K562 (cell line): ENCODE measurements at regions not wholly inside any gene's neighbourhood (a gene's known extent, or its start where the extent isn't known, plus 50 kb on each side); places are given as distances from the start of the nearest gene placed in this dataset.

Source experiments
- ATAC-seq: fragments of 200-7000 bp; cut with Tn5 transposase; 3 replicates; pipeline ENCODE4 v1.9.1; 2020; ENCODE audit warnings: moderate library complexity
- BruUV-seq: library from RNA; stranded (reverse); fragments of 400-500 nt; replicated peaks from 2 replicates; lab custom pipeline; 2021; lab: Mats Ljungman, UMichigan
- CTCF ChIA-PET: fragments of 300-600 bp; formaldehyde crosslinking; extraction: SDS; loops from one replicate; lab custom pipeline; 2021; ENCODE audit warnings: low intra/inter-chr PET ratio; lab: Yijun Ruan, JAX
- POLR2A ChIA-PET: fragments of 300-600, 350-650 bp; sonication (Branson Sonifier 250); formaldehyde crosslinking; extraction: SDS; loops from one replicate; lab custom pipeline; 2021; ENCODE audit warnings: antibody characterized with exemption, inconsistent platforms; lab: Yijun Ruan, JAX
- DNase-seq, 4 experiments: peaks; one replicate each; pipeline versions ENCODE4 v3.0.0 to v3.0.0-alpha.2; 2011 to 2018; ENCODE audit warnings: low spot score in 3 of 4, mixed read lengths in 3 of 4; ENCODE audit errors: extremely low read depth in 1 of 4
- FAIRE-seq: peaks from 2 replicates; lab custom pipeline; 2011; peaks lifted over from hg19 to GRCh38; lab: Jason Lieb, UNC
- H2AFZ ChIP-seq: 2 replicates; pipeline ENCODE4 v1.6.0; 2011; ENCODE audit warnings: low read depth, low read length, control low read depth, inconsistent platforms
- H3K27ac ChIP-seq: fragments of 200-600 bp; 3 replicates; pipeline ENCODE4 v1.8.0; 2011; ENCODE audit warnings: low read depth, mild to moderate bottlenecking, control low read depth, inconsistent platforms, low read length, moderate library complexity, mixed read lengths; ENCODE audit errors: extremely low read depth
- H3K27me3 ChIP-seq, 2 experiments: fragments of 300-600 bp in 1 of 2; 2 replicates in 1 of 2; 3 replicates in 1 of 2; pipeline versions ENCODE4 v1.6.0 to v1.8.0; 2011; ENCODE audit warnings: inconsistent platforms in 2 of 2, low read length in 2 of 2, mild to moderate bottlenecking in 1 of 2, mixed read lengths in 1 of 2, moderate library complexity in 1 of 2; ENCODE audit not compliant: control insufficient read depth in 2 of 2, insufficient read depth in 2 of 2
- H3K36me3 ChIP-seq: fragments of 300-600 bp; 3 replicates; pipeline ENCODE4 v1.8.0; 2011; ENCODE audit warnings: mild to moderate bottlenecking, low read length, inconsistent platforms; ENCODE audit not compliant: control insufficient read depth, insufficient read depth
- H3K4me1 ChIP-seq, 2 experiments: fragments of 200-600 bp in 1 of 2; replicated peaks in 1 of 2; 2 replicates in 1 of 2; 3 replicates in 1 of 2; pipeline versions ENCODE4 v1.5.1 to v1.8.0; 2011; ENCODE audit warnings: inconsistent platforms in 2 of 2, low read length in 2 of 2, mild to moderate bottlenecking in 1 of 2, mixed read lengths in 1 of 2, moderate library complexity in 1 of 2; ENCODE audit not compliant: control insufficient read depth in 2 of 2, insufficient read depth in 2 of 2
- H3K4me2 ChIP-seq: 2 replicates; pipeline ENCODE4 v1.6.1; 2011; ENCODE audit warnings: low read length, control low read depth, inconsistent platforms, mixed read lengths; ENCODE audit not compliant: insufficient read depth
- H3K4me3 ChIP-seq: fragments of 200-600 bp; sonication (generic), shearing (Covaris generic); 2 replicates; pipeline ENCODE4 v1.5.1; 2016; ENCODE audit warnings: control low read depth, inconsistent platforms
- H3K79me2 ChIP-seq: fragments of 200-600 bp; 3 replicates; pipeline ENCODE4 v1.8.0; 2011; ENCODE audit warnings: low read length, inconsistent platforms; ENCODE audit not compliant: control insufficient read depth, insufficient read depth
- H3K9ac ChIP-seq, 2 experiments: 2 replicates each; pipeline versions ENCODE4 v1.6.0 to v1.6.1; 2011; ENCODE audit warnings: low read depth in 2 of 2, low read length in 2 of 2, control low read depth in 1 of 2, inconsistent platforms in 1 of 2, mild to moderate bottlenecking in 1 of 2, mixed read lengths in 1 of 2; ENCODE audit not compliant: insufficient read depth in 1 of 2
- H3K9me1 ChIP-seq: one replicate; pipeline ENCODE4 v1.6.0; 2011; ENCODE audit warnings: inconsistent platforms, mild to moderate bottlenecking, low read length, moderate library complexity; ENCODE audit not compliant: control insufficient read depth, insufficient read depth
- H3K9me3 ChIP-seq: replicated peaks from 2 replicates; pipeline ENCODE4 v1.5.1; 2011; ENCODE audit warnings: low read depth, low read length, inconsistent platforms; ENCODE audit not compliant: control insufficient read depth, insufficient read depth
- H4K20me1 ChIP-seq: replicated peaks from 2 replicates; pipeline ENCODE4 v1.6.1; 2011; ENCODE audit warnings: low read length, inconsistent platforms, mixed read lengths; ENCODE audit not compliant: control insufficient read depth, insufficient read depth
- E2F1 ChIP-seq: sonication (generic); formaldehyde crosslinking; IDR thresholded peaks from 2 replicates; pipeline ENCODE4 v1.8.1; 2023; ENCODE audit warnings: mild to moderate bottlenecking, missing genetic modification reagents, moderate library complexity
- E4F1 ChIP-seq: fragments of 250-450 bp; sonication (Bioruptor Pico); IDR thresholded peaks from 2 replicates; pipeline ENCODE4 v1.5.0; 2021; ENCODE audit warnings: mild to moderate bottlenecking, borderline replicate concordance
- HNRNPH1 ChIP-seq: fragments of 200-400 bp; formaldehyde crosslinking; optimal IDR thresholded peaks from 2 replicates; pipeline ENCODE3; 2017; ENCODE audit warnings: low read depth, mild to moderate bottlenecking, low read length, moderate library complexity
- RBBP5 ChIP-seq: fragments of 200-600 bp; sonication (generic); IDR thresholded peaks from 2 replicates; pipeline ENCODE4 v1.6.1; 2012; ENCODE audit warnings: borderline replicate concordance, mild to moderate bottlenecking, low read length, control low read depth, inconsistent platforms; ENCODE audit not compliant: insufficient read depth, poor library complexity, severe bottlenecking
- RBM15 ChIP-seq: fragments of 200-400 bp; formaldehyde crosslinking; IDR thresholded peaks from 2 replicates; pipeline ENCODE4 v1.6.1; 2018; ENCODE audit warnings: mild to moderate bottlenecking, low read length, moderate library complexity; ENCODE audit not compliant: insufficient read depth
- RFX5 ChIP-seq: IDR thresholded peaks from 2 replicates; pipeline ENCODE4 v1.6.1; 2011; ENCODE audit warnings: low read depth, mild to moderate bottlenecking, improper control_type of control experiment, low read length
- SMARCE1 ChIP-seq: fragments of 450-650 bp; IDR thresholded peaks from 2 replicates; pipeline ENCODE4 v1.7.1; 2016; ENCODE audit warnings: mild to moderate bottlenecking
- SOX6 ChIP-seq: fragments of 450-650 bp; IDR thresholded peaks from 2 replicates; pipeline ENCODE4 v1.6.1; 2014; ENCODE audit warnings: mild to moderate bottlenecking
- STAG1 ChIP-seq: sonication (generic); formaldehyde crosslinking; IDR thresholded peaks from 2 replicates; pipeline ENCODE4 v1.5.0; 2020; ENCODE audit warnings: missing genetic modification reagents, borderline replicate concordance
- WGBS: fragments of 100-300 bp; shearing (Covaris generic); methylation state at CpG from one replicate; pipeline ENCODE4 v1.1.6; 2016; ENCODE audit warnings: low coverage, mixed read lengths; ENCODE audit not compliant: insufficient coverage; ENCODE audit errors: missing lambda C conversion rate; 5-methylcytosine and 5-hydroxymethylcytosine counted together
- in situ Hi-C: fragments of 300-500 bp; cut with MboI; formaldehyde crosslinking; loops from 4 replicates; pipeline ENCODE4 v1.15.0; 2018; ENCODE audit warnings: inconsistent platforms, mixed read lengths
- intact Hi-C: fragments of 100-400 bp; cut with micrococcal nuclease; formaldehyde crosslinking; loops from 2 replicates; pipeline ENCODE4 v1.14.2; 2022
- TF ChIP-seq, protein P1 (sequence below): fragments of 250-450 bp; sonication (Bioruptor Pico); IDR thresholded peaks from 2 replicates; pipeline ENCODE4 v1.8.0; 2021; ENCODE audit warnings: moderate library complexity, mild to moderate bottlenecking, inconsistent platforms

DNA sequence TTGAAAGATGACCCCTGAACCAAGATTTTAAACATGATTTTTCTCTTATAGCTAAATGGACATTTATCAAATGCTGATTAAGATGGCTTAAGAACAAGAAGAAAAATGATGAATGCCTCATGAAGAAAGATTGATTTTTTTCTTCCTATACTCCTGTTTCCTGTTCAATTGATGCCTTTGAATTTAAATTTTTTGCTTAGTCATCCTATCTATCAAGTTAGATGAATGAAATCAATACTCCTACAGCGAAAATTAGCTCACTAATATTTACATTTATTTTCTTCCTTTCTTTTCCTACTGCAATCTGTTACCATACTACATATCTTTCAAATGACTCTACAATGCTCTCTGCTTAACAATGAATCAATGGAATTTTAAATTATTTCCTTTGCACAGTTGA, 773.6 kb upstream of the DIAPH2 start:
- H3K79me2 ChIP-seq = no peaks in the 10 kb centered on the region
- WGBS = 0% methylated on average over 1 of the region's 1 CpG
- no peaks in the 10 kb centered on the region for H3K27me3 ChIP-seq
- H3K9me1 ChIP-seq = no peaks in the 10 kb centered on the region
- intact Hi-C loops = no loop called here
- no peak overlapping the region for H3K9ac ChIP-seq
- TF ChIP-seq RFX5 (no peak), HNRNPH1 (no peak), SOX6 (no peak)
- TF ChIP-seq, protein P1, sequence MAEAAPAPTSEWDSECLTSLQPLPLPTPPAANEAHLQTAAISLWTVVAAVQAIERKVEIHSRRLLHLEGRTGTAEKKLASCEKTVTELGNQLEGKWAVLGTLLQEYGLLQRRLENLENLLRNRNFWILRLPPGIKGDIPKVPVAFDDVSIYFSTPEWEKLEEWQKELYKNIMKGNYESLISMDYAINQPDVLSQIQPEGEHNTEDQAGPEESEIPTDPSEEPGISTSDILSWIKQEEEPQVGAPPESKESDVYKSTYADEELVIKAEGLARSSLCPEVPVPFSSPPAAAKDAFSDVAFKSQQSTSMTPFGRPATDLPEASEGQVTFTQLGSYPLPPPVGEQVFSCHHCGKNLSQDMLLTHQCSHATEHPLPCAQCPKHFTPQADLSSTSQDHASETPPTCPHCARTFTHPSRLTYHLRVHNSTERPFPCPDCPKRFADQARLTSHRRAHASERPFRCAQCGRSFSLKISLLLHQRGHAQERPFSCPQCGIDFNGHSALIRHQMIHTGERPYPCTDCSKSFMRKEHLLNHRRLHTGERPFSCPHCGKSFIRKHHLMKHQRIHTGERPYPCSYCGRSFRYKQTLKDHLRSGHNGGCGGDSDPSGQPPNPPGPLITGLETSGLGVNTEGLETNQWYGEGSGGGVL (CRISPR knock-in tag) = no peak
- TF ChIP-seq, all 486 proteins: peak for 0
- Histone ChIP-seq H4K20me1 (no peaks in the 10 kb centered on the region), H2AFZ (no peak overlapping the region), H3K4me2 (no peak overlapping the region), H3K4me1 (no peaks in the 10 kb centered on the region), H3K27ac (no peak overlapping the region), H3K4me3 (no peak overlapping the region), H3K9me3 (no peaks in the 10 kb centered on the region), H3K36me3 (no peaks in the 10 kb centered on the region)
- FAIRE-seq (no peak), ATAC-seq (no peak), DNase-seq (no peak)
- in situ Hi-C loops = no loop called here
- BruUV-seq = no TSS peak
- ChIA-PET POLR2A (no interaction called here), CTCF (no interaction called here)

GRCh38 chrX:95919605-95920004, 765.0 kb upstream of the DIAPH2 start:
- Histone ChIP-seq H3K4me2 (no peak overlapping the region), H3K27me3 (no peaks in the 10 kb centered on the region), H3K36me3 (no peaks in the 10 kb centered on the region), H2AFZ (no peak overlapping the region), H3K4me3 (no peak overlapping the region), H4K20me1 (no peaks in the 10 kb centered on the region), H3K9me1 (no peaks in the 10 kb centered on the region), H3K79me2 (no peaks in the 10 kb centered on the region), H3K4me1 (no peaks in the 10 kb centered on the region), H3K9ac (no peak overlapping the region), H3K9me3 (no peaks in the 10 kb centered on the region), H3K27ac (no peak overlapping the region)
- intact Hi-C loops (no loop called here), in situ Hi-C loops (no loop called here)
- DNase-seq = no peak
- WGBS = 13% methylated on average over 1 of the region's 1 CpG
- no peak for FAIRE-seq
- CTCF ChIA-PET = no interaction called here
- ATAC-seq = no peak
- POLR2A ChIA-PET = no interaction called here
- BruUV-seq = no TSS peak
- TF ChIP-seq E4F1 (CRISPR knock-in tag) = no peak
- no peak for TF ChIP-seq SMARCE1
- no peak for TF ChIP-seq RBM15
- TF ChIP-seq RBBP5 = no peak
- no peak for TF ChIP-seq STAG1 (CRISPR knock-in tag)
- TF ChIP-seq E2F1 (CRISPR knock-in tag) = no peak
